OCI-LY3 (cell line): ENCODE measurements at regions not wholly inside any gene's neighbourhood (a gene's known extent, or its start where the extent isn't known, plus 50 kb on each side); places are given as distances from the start of the nearest gene placed in this dataset.

ENCODE experiments used
- CTCF ChIP-seq: fragments of 200-600, 300-600 bp; sonication (generic); IDR thresholded peaks from 2 replicates; pipeline ENCODE4 v1.5.1; 2014; ENCODE audit warnings: antibody characterized with exemption, low read length, low read depth
- EZH2phosphoT487 ChIP-seq: fragments of 200-600 bp; shearing (Covaris generic); IDR thresholded peaks from 2 replicates; pipeline ENCODE4 v1.6.1; 2018; ENCODE audit warnings: antibody characterized with exemption, mixed run types, low read depth

GRCh38 chr7:114033475-114033874, 114.7 kb upstream of the PPP1R3A start:
- no peak for TF ChIP-seq CTCF
- TF ChIP-seq EZH2phosphoT487 = no peak
